SU-DHL-6 (cell line): ENCODE measurements at regions not wholly inside any gene's neighbourhood (a gene's known extent, or its start where the extent isn't known, plus 50 kb on each side); places are given as distances from the start of the nearest gene placed in this dataset.

Source experiments
- CTCF ChIP-seq: fragments of 200-600 bp; sonication (generic); IDR thresholded peaks from one replicate; pipeline ENCODE4 v1.5.1; 2017; ENCODE audit warnings: antibody characterized with exemption, mild to moderate bottlenecking, low read length, moderate library complexity; ENCODE audit not compliant: insufficient read depth, poor library complexity, severe bottlenecking
- EZH2phosphoT487 ChIP-seq: fragments of 200-600 bp; sonication (generic), shearing (Covaris generic); conservative IDR thresholded peaks from 2 replicates; pipeline ENCODE4 v1.6.1; 2018; ENCODE audit warnings: mild to moderate bottlenecking, antibody characterized with exemption, low read length, moderate library complexity, mixed read lengths

GRCh38 chr11:10386861-10387205 lies 68.2 kb upstream of the AMPD3 start:
- no peak for TF ChIP-seq CTCF
- no peak for TF ChIP-seq EZH2phosphoT487
